NCI-H748 (cell line): ENCODE measurements at regions not wholly inside any gene's neighbourhood (a gene's known extent, or its start where the extent isn't known, plus 50 kb on each side); places are given as distances from the start of the nearest gene placed in this dataset.
A peak's percentile ranks its signal among the peaks of the same experiment; 100 is the strongest.
"Not testable (repeated sequence)": the region's sequence is repeated elsewhere in the genome, so short reads cannot be mapped to it uniquely, and the experiment has no call there.

Source experiments
- DNase-seq: peaks from one replicate; lab custom pipeline; 2025; ENCODE audit not compliant: unreplicated experiment; lab: John Stamatoyannopoulos, UW

DNA sequence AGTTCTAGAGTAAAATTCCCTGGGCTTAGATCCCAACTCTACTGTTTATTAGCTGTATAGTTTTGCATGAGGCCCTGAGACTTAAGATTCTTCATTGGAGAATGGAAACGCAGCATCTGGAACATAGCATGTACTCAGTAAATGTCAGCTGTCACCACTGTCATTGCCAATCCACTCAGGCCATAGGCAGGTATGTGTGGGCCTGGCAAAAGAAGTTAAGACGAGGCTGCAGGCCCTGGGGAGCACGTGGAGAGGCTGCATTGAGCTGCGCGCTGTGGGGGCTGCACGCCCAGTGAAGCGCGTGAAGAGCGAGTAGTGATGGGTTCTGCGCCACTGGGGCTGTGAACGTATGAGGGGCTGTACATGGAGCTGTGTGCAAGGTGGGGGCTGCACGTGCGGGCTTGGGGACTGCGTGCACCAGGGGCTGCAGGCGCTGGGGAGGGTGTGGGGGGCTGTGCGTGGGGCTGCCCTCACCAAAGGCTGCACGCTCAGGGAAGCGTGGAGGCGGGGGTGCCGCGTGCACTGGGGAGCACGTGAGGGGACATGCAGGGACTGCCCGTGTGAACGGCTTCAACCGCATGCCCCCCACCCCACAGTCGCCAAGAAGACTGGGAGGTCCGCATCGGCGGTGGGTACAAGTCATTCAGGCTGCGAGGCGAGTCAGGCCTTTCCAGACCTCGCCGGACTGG lies 85.5 kb downstream of the PRR15 start:
- DNase-seq: no peak

- DNase-seq: no peak
Observed at GRCh38 chr7:29649876-29650275, 86.2 kb downstream of the PRR15 start.

DNA sequence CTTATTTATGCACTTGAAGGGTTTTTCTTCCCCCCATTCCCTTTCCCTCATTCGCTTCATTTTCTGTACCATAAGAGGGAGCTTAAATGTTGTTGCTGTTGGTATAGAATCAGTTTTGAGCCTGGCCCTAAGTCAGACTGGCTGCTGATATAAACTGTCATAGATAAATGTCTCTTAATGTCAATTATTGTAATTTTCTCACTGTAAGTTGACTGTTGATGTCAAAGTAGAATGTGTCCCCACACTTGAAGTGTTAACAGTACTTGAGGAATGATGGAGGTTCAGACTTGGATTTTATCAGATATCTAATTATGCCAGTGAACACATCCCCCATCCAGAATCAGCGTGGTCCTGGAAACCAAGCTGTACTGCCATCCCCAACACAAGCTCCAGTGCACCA lies 87.8 kb downstream of the PRR15 start:
- no peak for DNase-seq

DNA sequence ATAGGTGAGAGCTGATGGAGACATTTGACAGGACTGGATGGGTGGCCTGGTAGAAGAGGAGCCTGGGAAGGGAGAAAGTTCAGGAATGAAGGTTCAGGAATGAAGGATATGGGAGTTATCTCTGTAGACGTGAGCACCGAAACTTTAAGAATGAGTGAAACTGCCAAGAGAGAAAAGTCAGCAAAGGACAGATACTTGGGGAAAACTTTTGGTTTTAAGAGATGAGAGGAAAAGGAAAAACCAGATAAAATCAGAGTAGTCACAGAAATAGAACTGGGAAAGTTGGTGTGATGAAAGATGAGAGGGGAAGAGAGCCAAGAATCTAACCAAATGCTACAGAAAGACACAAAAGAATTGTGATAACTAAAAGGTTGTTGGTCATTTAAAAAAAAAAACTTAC lies 88.9 kb downstream of the PRR15 start:
- no peak for DNase-seq

GRCh38 chr7:29654340-29654739 lies 90.7 kb downstream of the PRR15 start:
- not testable (repeated sequence) for DNase-seq

DNA sequence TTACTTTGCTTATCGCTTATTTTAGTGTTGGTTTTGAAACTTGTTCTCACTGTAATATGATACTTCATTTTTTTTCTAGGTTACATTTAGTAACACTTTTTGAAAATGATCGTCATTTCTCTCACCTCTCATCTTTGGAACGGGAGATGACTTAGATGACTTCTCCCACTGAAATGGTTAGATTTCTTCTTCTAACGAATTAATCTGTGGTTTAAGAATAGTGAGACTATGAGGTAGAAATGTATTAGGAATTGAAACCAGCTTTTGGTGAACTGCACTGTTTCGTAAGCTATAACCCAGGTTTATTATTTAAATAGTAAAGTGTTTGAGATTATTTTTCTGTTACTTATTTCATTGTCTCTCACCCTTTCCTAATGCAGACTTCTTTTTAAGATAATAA lies 93.7 kb downstream of the PRR15 start:
- DNase-seq: no peak

DNA sequence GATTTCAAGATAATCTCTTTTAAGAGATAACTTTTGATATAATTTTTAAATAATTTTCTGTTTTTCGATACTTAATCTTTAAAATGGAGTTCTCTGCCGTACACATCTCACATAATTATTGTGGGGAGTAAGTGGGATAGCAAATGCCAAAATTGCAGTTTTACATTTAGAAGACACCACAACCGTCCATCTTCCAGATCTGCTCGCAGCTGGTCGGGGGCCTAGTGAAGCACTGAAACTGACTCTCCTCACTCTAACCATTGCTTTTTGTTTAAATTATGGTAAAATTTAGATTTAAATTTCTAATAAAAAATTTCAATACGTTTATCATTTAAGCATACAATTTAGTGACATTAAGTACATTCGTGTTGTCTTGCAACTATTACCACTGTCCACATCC lies 94.2 kb downstream of the PRR15 start:
- no peak for DNase-seq

GRCh38 chr7:29659213-29659612 lies 95.6 kb downstream of the PRR15 start:
- not testable (repeated sequence) for DNase-seq

DNA sequence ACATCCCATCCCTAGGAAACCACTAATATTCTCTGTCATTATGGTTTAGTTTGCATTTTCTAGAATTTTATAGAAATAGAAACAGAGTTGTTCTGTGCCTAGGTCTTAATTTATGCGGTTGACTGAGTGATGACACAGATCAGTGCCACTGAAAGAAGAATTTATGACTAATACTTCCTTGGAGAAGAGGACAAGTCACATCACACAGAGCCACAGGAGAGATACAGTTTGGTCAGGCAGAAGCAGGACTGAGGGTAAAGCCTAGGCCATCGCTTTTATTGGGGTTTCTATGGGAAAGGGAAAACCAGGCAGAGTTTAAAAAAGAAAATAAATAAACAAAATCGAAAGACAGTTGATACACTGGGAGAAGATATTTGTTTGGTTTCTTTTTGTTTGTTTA lies 99.3 kb downstream of the PRR15 start:
- DNase-seq: not testable (repeated sequence)

DNA sequence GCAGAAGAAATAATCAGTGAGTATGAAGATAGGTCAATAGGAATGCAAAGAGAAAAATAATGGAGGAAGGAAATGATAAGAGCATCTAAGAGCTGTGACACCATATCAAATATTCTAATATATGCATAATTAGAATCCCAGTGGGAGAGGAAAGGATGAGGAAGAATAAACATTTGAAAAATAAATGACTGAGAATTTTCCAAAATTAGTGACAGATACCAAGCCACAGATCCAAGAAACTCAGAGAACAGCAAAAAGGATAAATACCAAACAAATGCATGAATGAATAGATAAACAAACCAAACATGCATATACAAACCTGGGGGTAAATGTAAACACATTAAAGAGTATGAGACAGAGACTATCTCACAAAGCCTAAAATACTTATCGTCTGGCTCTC lies 101.4 kb downstream of the PRR15 start:
- DNase-seq: not testable (repeated sequence)

- DNase-seq: not testable (repeated sequence)
Observed at GRCh38 chr7:29667096-29667669, 103.5 kb downstream of the PRR15 start.

DNA sequence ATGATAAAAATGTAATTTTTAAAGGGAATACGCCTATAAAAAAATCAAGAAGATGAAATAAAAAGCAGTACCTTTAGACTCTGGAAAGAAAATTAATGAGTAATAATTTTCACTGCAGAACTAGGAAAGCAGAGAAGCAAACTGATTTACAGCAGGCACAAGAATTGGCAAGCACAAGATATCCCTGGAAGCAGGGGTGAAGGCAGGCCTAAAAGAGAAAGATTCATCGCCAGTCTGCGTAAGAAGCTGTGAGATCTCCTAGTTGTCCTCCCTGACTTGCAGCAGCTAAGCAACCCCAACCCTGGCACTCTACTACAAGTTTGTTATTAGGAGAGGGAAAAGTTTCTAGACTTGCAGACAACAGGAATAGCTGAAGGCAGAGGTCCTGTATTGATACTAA lies 107.7 kb downstream of the PRR15 start:
- not testable (repeated sequence) for DNase-seq

- DNase-seq: not testable (repeated sequence)
Observed at GRCh38 chr7:29673635-29674034, 110.0 kb downstream of the PRR15 start.

DNA sequence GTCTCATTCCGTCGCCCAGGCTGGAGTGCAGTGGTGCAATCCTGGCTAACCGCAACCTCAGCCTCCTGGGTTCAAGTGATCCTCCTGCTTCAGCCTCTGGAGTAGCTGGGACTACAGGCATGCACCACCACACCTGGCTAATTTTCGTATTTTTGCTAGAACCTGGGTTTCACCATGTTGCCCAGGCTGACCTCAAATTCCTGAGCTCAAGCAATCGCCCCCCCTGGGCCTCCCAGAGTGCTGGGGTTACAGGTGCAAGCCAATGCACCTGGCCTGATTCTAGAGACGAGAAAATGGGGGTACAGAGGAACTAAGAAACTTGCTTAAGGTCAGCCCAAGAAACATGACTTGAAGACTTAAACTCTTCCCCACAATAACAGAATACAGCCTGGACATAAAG lies 111.0 kb downstream of the PRR15 start:
- DNase-seq: not testable (repeated sequence)

- DNase-seq: not testable (repeated sequence)
Observed at GRCh38 chr7:29677254-29677653, 113.6 kb downstream of the PRR15 start.

GRCh38 chr7:29679963-29680362 lies 116.3 kb downstream of the PRR15 start:
- DNase-seq: not testable (repeated sequence)

GRCh38 chr7:29680601-29681000 lies 117.0 kb downstream of the PRR15 start:
- not testable (repeated sequence) for DNase-seq

GRCh38 chr7:29684151-29684786 lies 120.6 kb downstream of the PRR15 start:
- not testable (repeated sequence) for DNase-seq

DNA sequence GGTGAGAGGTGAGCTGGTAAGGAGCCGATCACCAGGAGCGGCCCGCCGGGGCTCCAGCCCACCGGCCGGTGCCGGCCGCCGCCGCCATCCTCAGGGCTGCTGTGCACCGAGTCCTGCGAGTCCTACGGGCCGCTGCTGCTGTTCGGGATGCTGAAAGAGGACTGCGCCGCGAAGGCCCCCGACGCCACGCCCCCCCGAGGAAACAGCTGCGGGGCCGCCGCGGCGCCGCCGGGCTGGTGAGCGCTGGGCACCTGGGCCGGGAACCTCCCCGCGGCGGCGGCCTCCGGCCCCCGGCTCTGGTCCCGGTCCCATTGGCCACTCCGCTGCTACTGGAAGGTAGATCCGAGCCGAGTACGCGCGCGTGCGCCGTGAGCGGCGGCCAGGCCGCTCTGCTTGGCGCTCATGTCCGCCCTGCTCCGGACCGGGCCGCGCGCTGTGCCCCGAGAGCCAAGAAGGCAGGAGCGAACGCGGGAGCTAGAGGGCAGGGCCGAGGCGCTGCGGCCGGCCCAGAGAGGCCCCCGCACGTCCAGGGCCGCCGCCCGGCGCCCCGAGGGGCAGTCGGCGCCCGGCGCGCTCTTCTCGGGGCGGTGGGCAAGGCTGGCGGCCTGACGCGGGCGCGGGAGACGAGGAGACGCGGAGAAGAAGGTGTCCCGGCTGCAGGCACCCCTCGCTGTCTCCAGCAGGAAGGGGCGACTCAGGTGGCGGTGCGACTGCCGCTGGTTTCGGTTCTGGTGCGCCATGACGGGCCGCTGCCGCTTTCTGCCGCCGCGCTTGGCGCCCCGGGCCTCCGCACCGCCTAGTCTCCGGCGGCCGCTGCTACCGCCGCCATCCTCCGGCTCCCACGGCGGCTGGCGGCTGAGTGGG lies 121.3 kb upstream of the WIPF3 start:
- peak; percentile 88 for DNase-seq

GRCh38 chr7:29685651-29686271 lies 120.5 kb upstream of the WIPF3 start:
- DNase-seq: not testable (repeated sequence)

DNA sequence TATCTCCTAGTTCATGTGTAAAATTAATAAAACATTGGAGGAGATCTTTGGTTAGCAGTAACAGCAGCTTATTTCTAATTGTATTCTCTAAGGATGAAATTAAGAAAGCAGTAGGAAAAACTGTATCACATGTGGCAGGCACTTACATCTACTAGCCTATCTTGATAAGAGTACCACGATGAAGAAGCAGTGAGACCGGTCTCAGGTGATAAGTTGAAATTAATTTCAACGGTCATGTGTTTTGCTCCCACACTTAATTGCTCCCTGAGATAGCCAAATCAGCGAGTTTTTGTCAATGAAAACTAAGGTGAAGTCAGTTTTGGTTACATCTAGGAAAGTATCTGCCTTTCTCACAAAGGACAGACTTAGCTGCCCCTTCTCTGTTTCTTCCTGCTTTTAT lies 115.8 kb upstream of the WIPF3 start:
- not testable (repeated sequence) for DNase-seq
